A673 (cell line): ENCODE measurements at regions not wholly inside any gene's neighbourhood (a gene's known extent, or its start where the extent isn't known, plus 50 kb on each side); places are given as distances from the start of the nearest gene placed in this dataset.

ENCODE experiments used
- BruUV-seq: library from RNA; stranded (reverse); fragments of 400-500 nt; replicated peaks from 2 replicates; lab custom pipeline; 2021; lab: Mats Ljungman, UMichigan
- CTCF ChIA-PET: fragments of 300-600 bp; sonication (Branson Sonifier 250); formaldehyde crosslinking; loops from one replicate; lab custom pipeline; 2022; ENCODE audit warnings: antibody characterized with exemption; lab: Charles Lee
- POLR2A ChIA-PET: fragments of 300-600 bp; sonication (Branson Sonifier 250); formaldehyde crosslinking; loops from one replicate; lab custom pipeline; 2022; ENCODE audit warnings: antibody characterized with exemption; ENCODE audit not compliant: low non-redundant PET; lab: Charles Lee
- DNase-seq: peaks from one replicate; pipeline ENCODE4 v3.0.0-alpha.2; 2015; ENCODE audit warnings: low spot score
- H3K27ac ChIP-seq: fragments of 200-600 bp; sonication (generic); 2 replicates; pipeline ENCODE4 v1.5.1; 2016; ENCODE audit warnings: mixed run types, low read depth, mild to moderate bottlenecking, mixed read lengths, antibody characterized with exemption, low read length; ENCODE audit not compliant: poor library complexity, severe bottlenecking
- H3K27me3 ChIP-seq: fragments of 200-600 bp; sonication (generic); replicated peaks from 2 replicates; pipeline ENCODE4 v1.6.1; 2017; ENCODE audit warnings: mixed run types, low read depth, mild to moderate bottlenecking, mixed read lengths, antibody characterized with exemption, low read length; ENCODE audit not compliant: insufficient read depth, poor library complexity
- H3K36me3 ChIP-seq: fragments of 200-600 bp; sonication (generic); 2 replicates; pipeline ENCODE4 v1.6.1; 2016; ENCODE audit warnings: mixed run types, mild to moderate bottlenecking, mixed read lengths, antibody characterized with exemption, low read length; ENCODE audit not compliant: insufficient read depth, poor library complexity, severe bottlenecking
- H3K4me1 ChIP-seq: fragments of 200-600 bp; sonication (generic); 2 replicates; pipeline ENCODE4 v1.6.1; 2017; ENCODE audit warnings: mixed run types, mild to moderate bottlenecking, mixed read lengths, antibody characterized with exemption, low read length; ENCODE audit not compliant: insufficient read depth, poor library complexity, severe bottlenecking
- H3K4me3 ChIP-seq: fragments of 200-600 bp; sonication (generic); 2 replicates; pipeline ENCODE4 v1.5.1; 2016; ENCODE audit warnings: low read depth, mixed run types, mild to moderate bottlenecking, mixed read lengths, low read length; ENCODE audit not compliant: poor library complexity, severe bottlenecking
- H3K9me3 ChIP-seq: fragments of 200-600 bp; sonication (generic); 2 replicates; pipeline ENCODE4 v1.6.1; 2016; ENCODE audit warnings: mixed run types, low read depth, mild to moderate bottlenecking, mixed read lengths, antibody characterized with exemption, low read length; ENCODE audit not compliant: poor library complexity, severe bottlenecking
- EZH2 ChIP-seq: fragments of 200-600 bp; sonication (generic); IDR thresholded peaks from 2 replicates; pipeline ENCODE4 v1.6.1; 2017; ENCODE audit warnings: borderline replicate concordance, low read depth, mild to moderate bottlenecking, mixed read lengths, antibody characterized with exemption, low read length; ENCODE audit not compliant: poor library complexity, severe bottlenecking
- intact Hi-C: fragments of 100-400 bp; cut with micrococcal nuclease; formaldehyde crosslinking; loops from one replicate; pipeline ENCODE4 v1.10.0; 2022; ENCODE audit not compliant: unreplicated experiment
- TF ChIP-seq, protein P1 (sequence below): fragments of 300-800, 200-600 bp; sonication (generic); conservative IDR thresholded peaks from 2 replicates; pipeline ENCODE4 v1.5.1; 2017; ENCODE audit warnings: low read depth, mild to moderate bottlenecking, antibody characterized with exemption, low read length, moderate library complexity, mixed read lengths

DNA sequence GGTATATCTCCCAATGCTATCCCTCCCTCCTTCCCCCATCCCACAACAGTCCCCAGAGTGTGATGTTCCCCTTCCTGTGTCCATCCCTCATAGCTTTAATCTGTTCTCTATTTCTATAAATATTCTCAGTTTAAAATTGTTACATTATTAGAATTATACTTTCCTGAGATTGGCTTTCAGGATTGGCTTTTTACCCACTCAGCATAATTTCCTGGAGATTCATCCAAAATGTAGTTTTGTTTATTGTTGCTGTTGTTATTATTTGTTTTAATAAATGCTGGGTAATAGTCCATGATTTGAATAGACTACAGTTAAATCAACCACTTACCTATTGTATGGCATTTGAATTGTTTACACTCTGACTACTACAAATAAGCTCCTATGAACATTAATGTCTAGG lies 936.4 kb downstream of the FAT4 start:
- ChIA-PET CTCF (no interaction called here), POLR2A (no interaction called here)
- H3K36me3 ChIP-seq: no peaks in the 10 kb centered on the region
- DNase-seq: no peak
- H3K9me3 ChIP-seq: no peaks in the 10 kb centered on the region
- intact Hi-C loops: no loop called here
- H3K4me1 ChIP-seq: no peaks in the 10 kb centered on the region
- no TSS peak for BruUV-seq
- TF ChIP-seq, protein P1, sequence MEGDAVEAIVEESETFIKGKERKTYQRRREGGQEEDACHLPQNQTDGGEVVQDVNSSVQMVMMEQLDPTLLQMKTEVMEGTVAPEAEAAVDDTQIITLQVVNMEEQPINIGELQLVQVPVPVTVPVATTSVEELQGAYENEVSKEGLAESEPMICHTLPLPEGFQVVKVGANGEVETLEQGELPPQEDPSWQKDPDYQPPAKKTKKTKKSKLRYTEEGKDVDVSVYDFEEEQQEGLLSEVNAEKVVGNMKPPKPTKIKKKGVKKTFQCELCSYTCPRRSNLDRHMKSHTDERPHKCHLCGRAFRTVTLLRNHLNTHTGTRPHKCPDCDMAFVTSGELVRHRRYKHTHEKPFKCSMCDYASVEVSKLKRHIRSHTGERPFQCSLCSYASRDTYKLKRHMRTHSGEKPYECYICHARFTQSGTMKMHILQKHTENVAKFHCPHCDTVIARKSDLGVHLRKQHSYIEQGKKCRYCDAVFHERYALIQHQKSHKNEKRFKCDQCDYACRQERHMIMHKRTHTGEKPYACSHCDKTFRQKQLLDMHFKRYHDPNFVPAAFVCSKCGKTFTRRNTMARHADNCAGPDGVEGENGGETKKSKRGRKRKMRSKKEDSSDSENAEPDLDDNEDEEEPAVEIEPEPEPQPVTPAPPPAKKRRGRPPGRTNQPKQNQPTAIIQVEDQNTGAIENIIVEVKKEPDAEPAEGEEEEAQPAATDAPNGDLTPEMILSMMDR: no peak
- TF ChIP-seq EZH2: no peak
- H3K4me3 ChIP-seq: no peak overlapping the region
- no peaks in the 10 kb centered on the region for H3K27me3 ChIP-seq
- H3K27ac ChIP-seq: no peak overlapping the region

DNA sequence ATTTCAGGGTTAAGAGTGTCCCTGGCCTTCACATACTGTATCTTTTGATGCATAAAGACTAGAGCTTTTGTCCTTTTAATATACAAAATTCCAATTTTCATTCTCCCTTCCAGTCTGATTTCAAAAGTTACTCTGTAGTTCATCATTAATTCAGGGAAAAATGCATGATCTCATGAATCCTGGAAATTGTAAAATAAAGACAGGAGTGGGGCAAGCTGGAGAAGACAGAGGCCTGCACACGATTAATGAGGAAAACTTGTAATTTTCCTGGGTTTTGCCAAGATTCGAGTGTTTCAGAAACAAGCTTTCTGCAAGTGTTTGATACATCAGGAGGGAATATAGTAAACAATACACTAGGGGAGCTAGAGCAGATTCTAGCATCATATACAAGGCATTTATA lies 947.9 kb downstream of the FAT4 start:
- H3K36me3 ChIP-seq: no peaks in the 10 kb centered on the region
- no peak overlapping the region for H3K27ac ChIP-seq
- POLR2A ChIA-PET: no interaction called here
- no peak for DNase-seq
- BruUV-seq: no TSS peak
- intact Hi-C loops: no loop called here
- H3K4me1 ChIP-seq: peaks cover 17% of the 10 kb centered on the region
- CTCF ChIA-PET: no interaction called here
- no peaks in the 10 kb centered on the region for H3K9me3 ChIP-seq
- no peak overlapping the region for H3K4me3 ChIP-seq
- TF ChIP-seq, protein P1: no peak
- no peak for TF ChIP-seq EZH2
- H3K27me3 ChIP-seq: no peaks in the 10 kb centered on the region

DNA sequence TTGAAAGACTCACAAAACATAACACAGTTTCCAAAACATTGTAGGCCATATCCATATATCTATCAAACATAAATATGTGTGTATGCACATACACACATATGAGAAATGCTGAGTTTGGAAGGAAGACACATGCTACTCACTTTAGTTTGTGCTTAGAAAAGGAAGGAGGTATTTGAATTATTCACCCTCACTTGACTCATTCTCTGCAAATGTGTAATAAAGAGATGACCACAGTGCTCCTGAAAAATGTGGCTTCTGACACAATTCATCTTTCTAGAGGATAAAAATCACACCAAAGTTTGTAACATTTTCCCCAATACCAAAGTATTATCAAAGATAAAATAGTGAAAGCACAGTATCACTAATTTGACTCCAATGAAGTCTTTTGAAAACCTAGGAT lies 950.1 kb downstream of the FAT4 start:
- no peaks in the 10 kb centered on the region for H3K27me3 ChIP-seq
- DNase-seq: no peak
- ChIA-PET CTCF (no interaction called here), POLR2A (no interaction called here)
- no peak overlapping the region for H3K4me3 ChIP-seq
- H3K4me1 ChIP-seq: peaks cover 17% of the 10 kb centered on the region
- no peaks in the 10 kb centered on the region for H3K36me3 ChIP-seq
- intact Hi-C loops: no loop called here
- no peak overlapping the region for H3K27ac ChIP-seq
- H3K9me3 ChIP-seq: no peaks in the 10 kb centered on the region
- TF ChIP-seq, protein P1: no peak
- no peak for TF ChIP-seq EZH2
- BruUV-seq: no TSS peak
